Esophagus mucosa (tissue), 1 donor: ENCODE measurements at regions not wholly inside any gene's neighbourhood (a gene's known extent, or its start where the extent isn't known, plus 50 kb on each side); places are given as distances from the start of the nearest gene placed in this dataset.

Experiments
- ATAC-seq: fragments of 200-7000 bp; cut with Tn5 transposase; one replicate; pipeline ENCODE4 v1.9.1; 2020
- donor health status: DM: yes; HTN: yes; CAD: no.

DNA sequence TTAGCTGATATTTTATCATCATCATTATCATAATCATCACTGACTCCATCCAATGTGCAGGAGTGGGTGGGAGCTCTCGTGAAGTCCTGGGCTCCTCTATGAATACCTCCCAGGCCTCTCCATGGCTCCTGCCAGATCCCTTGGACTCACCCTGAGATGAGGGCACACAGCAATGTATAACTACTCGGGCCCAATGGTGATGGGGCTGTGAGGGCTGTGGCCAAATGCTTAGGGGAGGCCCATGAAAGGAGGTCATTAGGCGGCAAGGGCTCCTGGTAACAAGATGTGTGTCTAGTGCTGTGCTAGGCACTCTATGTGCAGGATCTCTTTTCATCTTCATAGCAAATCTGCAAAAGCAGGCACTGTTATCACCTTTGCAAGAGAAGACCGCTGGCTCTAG, 270.9 kb downstream of the GLRX3 start:
- no peak for ATAC-seq

DNA sequence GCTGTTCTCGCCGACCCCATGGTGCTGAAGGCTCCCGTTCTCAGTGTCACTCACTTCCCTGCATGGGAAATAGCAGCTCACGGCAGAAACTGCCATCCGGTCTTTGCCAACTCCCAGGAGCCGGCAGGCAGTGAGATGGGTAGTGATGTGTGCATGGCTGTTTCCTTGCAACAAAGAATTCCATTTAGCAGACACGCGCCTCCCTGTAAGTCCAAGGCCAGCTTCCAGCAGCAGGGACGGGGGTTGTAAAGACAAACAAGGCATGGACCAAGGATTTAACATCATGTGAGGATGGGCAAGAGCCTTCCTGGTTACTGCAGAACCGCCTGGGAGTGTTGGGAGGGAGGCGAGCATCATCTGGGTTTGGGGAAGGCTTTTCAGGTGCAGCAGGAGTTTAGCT, 273.1 kb downstream of the GLRX3 start:
- no peak for ATAC-seq

GRCh38 chr10:130409931-130410330, 273.7 kb downstream of the GLRX3 start:
- no peak for ATAC-seq

DNA sequence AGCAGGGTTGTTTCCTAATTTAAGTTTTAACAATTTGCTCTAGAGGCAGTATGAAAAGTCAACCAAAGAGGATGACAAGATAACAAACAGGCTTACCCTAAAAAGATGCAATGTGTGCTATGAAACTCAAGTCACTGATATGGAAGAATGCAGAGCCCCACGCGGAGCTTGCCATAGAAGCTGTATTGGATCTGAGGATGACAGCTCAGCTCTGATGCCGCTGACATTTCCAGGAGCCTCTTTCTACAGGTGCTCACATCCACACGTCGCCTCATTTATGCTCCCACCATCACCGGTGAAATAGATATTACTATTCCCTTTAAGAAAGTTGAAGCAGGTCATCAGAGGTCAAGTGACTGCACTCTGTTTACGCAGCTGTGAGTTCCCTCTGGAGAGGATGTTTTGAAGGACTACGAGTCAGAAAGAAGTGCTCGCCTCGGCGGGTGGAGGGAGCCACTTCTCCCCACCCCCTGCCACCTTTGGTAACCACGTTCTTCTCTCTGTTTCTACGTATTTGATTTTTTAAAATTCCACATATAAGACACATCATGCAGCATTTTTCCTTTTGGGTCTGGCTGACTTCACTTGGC, 275.4 kb downstream of the GLRX3 start:
- ATAC-seq, result no peak

- no peak for ATAC-seq
Observed at GRCh38 chr10:130412317-130412716, 276.1 kb downstream of the GLRX3 start.

GRCh38 chr10:130416334-130417150, 280.4 kb downstream of the GLRX3 start:
- ATAC-seq, result no peak

GRCh38 chr10:130418731-130419130, 282.5 kb downstream of the GLRX3 start:
- ATAC-seq, result no peak

- ATAC-seq, result no peak
Observed at GRCh38 chr10:130421909-130422308, 285.7 kb downstream of the GLRX3 start.

DNA sequence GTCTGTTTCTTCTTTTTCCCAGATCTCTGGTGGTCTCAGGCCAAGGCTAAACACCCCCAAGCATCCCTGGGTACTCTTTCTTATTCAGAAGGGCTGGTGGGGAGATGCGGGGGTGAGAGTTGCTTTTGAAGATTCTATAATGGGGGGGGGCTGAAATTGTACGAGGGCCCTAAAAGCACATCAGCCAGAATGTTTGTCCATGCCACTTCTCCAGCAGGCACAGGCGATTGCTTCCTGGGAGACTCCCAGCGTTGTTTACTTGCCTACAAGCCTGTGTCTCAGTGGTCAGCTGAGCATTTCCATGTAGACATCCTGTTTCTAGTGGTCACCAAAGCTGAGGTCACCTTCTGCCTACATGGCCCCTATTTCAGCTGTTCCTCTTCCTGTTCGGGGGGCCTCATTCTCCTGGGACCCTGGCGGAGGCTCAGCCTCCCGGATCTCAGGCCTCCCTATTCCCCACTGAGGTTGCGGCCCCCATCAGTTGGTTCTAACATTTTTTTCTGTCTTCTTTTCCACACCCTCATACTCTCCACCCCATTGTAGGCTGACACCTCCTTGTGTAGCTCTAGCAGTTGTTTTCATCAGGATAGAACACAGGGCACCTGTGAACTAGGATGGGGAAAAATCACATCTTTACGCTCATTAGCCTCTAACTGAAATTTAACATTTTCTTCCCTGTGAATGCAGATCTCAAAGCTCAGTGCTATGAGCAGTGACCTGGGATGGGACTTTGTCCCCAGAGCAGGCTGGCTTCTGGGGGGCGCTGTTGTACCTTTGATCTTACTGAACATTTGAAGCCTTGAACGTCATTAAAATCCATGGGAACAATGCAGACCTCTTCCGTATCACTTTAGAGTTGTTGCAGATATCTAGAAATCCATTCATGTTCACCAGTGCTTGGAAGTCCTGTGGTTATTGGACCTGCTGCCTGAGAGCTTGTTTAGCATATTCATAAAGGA, 286.5 kb downstream of the GLRX3 start:
- no peak for ATAC-seq

DNA sequence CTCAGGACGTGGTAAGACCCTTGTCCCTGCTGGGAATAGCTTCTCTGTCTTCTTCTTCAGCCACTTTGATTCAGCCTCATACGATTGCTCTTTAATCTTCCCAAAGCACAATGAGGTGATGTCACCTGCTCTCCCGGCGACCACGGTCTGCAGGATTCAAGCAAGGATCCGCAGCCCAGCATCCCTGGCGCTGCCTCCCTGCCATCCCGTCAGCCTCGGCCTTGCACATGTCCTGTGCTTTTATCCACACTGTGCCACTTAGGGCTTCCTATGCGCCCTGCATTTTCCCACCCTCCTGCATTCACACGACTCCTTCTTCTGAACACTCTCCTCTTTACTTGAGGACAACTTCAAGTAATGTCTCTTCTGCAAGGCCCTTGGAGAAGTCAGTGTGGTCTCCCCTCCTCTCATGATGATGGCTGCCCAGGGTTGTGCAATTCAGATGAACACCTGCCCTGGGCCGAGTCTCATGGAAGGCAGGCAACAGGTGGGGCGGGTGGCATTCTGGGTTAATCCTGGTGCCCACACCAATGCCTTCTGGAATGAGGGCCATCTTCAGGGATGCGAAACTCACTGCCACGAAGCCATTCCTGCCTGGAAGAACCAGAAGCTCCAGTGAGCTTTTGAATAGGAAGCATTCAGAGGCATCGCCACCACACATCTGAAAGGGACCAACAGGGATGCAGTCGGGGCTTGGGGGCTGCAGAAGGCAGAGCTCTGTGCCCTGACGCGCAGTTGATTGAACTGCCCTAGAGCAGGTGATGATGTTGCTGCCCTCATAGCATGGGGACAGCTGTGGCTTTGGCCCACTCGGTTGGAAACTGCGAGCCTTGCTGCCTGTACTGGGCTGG, 287.5 kb downstream of the GLRX3 start:
- no peak for ATAC-seq

GRCh38 chr10:130424418-130424817, 288.2 kb downstream of the GLRX3 start:
- ATAC-seq, result no peak

DNA sequence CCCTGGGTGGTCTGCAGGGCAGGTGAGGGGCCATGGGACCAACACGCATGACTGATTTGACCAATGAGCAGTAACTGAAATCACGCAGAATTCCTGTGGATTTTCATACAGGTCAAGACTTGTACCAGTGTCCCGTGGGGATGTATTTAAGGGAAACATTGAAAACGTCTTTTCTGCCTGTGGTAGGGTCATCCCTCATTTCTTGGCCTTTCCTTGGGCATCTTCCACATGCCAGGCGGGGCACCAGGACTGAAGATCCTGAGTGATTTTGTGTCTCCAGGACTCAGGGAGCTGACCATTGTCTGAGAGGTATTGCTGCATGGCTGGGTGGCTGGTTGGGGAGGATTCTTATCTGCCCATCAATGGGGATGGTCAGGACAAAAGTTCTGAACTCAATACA, 289.0 kb downstream of the GLRX3 start:
- ATAC-seq, result no peak

DNA sequence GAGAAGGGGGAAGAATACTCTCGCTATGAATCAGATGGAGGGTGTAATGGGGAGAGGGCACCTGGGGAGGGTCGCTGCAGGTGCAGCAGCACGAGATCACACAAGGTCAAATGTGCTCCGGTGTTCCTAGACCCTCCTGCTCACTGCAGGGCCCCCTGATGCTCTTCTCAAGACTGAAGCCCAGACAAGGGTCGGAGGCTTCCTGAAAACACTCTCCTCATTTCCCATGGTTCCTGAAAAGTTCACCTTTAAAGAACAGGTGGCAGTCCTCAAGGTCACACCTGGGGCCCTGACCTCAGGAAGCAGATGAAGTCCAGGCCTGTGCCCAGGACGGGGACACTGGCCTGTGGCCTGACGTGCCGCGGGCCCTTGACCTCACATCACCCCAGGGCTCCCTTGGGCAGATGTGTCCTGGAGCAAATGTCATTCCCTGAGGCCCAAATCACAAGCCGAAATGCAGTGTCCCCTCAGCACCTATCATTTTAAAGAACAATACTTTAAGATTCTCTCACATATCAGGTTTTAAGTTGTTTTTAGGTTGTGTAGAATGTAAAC, 289.8 kb downstream of the GLRX3 start:
- no peak for ATAC-seq

DNA sequence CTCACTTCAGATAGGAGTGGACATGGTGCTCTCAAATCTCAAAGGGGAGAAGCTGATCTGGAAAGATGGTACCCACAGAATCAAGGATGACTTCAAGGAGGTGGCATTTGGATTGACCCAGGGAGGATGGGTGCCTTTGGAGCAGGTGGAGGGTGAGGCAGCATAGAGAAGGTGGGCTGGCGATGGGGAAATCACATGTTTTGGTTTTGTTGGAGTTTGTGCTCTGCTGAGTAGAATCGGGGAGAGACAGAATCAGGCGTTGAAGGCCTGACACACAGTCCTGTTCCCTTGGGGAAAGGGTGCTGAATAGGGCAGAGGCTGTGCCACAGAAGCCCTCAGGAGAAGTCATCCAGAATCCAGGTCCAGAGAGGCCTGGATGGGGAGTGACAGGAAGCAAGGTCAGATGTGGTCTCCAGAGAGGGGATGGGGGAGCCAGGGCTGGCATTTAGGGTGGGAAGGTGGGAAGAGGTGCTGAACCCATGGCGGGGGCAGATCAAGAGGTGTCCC, 291.1 kb downstream of the GLRX3 start:
- ATAC-seq, result no peak

- no peak for ATAC-seq
Observed at GRCh38 chr10:130428936-130429335, 292.7 kb downstream of the GLRX3 start.

GRCh38 chr10:130429809-130430208, 293.6 kb downstream of the GLRX3 start:
- no peak for ATAC-seq

GRCh38 chr10:130430291-130430690, 294.1 kb downstream of the GLRX3 start:
- no peak for ATAC-seq

- ATAC-seq, result no peak
Observed at GRCh38 chr10:130430852-130431704, 294.9 kb downstream of the GLRX3 start.

DNA sequence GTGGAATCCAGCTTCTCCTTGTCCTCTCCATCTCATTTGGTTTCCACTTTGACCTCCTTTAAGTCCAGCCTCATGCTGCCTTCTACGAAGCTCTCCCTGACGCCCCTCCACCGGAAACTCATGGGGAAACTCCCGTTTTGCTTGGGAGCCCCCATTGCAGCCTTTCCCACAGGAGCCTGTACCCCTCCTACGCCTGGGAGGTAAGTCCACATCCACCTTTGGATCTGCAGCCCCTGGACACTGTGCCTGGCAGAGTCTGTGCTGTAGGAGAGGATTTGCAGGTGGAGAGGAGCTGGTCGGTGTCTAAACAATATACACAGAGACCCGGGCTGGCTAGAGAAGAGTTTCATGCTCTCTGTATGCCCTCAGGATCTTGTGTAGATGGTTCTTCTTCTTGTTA, 296.1 kb downstream of the GLRX3 start:
- no peak for ATAC-seq

DNA sequence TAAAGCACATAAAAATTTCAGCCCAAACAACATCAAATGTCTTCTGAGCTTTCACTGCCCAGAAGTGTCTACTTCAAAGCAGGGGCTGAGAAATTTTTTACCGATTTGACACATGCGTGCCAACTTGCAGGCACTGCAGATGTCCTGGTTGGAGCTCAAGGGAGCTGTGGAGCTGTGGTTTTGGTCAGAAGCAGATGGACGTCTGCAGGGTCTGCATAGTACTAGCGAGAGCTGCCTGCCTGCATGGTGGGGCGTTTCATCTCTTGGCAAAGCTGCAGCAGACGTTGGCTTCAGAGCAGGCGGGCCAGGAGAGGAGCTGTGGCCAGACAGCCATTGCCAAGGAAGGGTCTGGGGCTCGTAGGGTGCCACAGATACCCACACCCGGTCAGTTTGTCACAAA, 296.7 kb downstream of the GLRX3 start:
- no peak for ATAC-seq
